Activated CD4-positive, alpha-beta T cell treated with anti-CD3 and anti-CD28 coated beads for 1 hour (primary cell): ENCODE measurements at regions not wholly inside any gene's neighbourhood (a gene's known extent, or its start where the extent isn't known, plus 50 kb on each side); places are given as distances from the start of the nearest gene placed in this dataset.
"Not testable (repeated sequence)": the region's sequence is repeated elsewhere in the genome, so short reads cannot be mapped to it uniquely, and the experiment has no call there.

Experiments
- DNase-seq: peaks from one replicate; pipeline ENCODE4 v3.0.0-alpha.2; 2020

DNA sequence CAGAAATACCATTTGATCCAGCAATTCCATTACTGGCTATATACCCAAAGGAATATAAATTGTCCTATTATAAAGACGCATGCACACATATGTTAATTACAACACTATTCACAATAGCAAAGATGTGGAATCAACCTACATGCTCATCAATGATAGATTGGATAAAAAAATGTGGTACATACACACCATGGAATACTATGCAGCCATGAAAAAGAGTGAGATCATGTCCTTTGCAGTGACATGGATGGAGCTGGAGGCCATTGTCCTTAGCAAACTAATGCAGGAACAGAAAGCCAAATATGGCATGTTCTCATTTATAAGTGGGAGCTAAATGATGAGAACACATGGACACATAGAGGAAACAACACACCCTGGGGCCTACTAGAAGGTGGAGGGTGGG, 78.3 kb upstream of the EED start:
- DNase-seq = not testable (repeated sequence)

DNA sequence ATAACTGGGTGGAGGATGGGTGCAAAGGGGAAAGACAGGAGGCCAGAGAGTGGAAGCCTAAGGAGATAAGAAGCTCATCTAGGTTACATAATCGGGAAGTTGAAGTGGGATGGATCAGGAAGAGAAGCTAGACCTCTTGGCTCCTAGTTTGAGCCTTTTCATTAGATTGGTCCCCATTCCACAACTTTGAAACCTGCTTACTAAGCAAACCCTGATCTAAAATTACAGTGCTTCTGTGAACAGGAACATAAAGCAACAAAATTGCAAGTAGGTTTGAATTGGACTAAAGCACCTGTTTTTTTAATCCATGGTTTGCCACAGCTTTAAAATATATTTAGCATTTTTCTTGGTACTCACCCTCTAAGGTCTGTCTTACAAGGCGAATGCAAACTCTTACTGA, 80.4 kb upstream of the EED start:
- no peak for DNase-seq

DNA sequence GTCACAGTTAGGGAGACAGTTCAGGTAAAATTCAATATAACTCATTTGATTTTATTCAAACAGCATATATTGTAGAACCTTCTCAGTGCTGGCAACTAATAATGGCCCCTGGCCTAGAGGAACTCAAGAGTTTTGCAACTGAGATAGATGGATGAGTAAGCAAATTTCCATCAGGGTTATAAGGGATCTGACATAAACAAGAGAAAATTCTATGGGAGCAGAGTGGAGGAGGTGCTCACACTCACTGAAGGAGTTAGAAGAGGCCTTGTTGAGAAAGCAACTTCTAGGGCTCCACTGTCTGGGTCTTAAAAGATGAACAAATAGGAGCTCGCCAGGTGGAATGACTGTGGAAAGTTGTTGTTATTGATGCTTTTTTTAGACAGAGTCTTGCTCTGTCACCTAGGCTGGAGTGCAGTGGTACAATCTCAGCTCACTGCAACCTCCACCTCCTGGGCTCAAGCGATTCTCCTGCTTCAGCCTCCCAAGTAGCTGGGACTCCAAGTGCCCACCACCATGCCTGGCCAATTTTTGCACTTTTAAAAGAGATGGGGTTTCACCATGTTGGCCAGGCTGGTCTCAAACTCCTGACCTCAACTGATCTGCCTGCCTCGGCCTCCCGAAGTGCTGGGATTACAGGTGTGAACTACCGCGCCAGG, 81.2 kb upstream of the EED start:
- not testable (repeated sequence) for DNase-seq

DNA sequence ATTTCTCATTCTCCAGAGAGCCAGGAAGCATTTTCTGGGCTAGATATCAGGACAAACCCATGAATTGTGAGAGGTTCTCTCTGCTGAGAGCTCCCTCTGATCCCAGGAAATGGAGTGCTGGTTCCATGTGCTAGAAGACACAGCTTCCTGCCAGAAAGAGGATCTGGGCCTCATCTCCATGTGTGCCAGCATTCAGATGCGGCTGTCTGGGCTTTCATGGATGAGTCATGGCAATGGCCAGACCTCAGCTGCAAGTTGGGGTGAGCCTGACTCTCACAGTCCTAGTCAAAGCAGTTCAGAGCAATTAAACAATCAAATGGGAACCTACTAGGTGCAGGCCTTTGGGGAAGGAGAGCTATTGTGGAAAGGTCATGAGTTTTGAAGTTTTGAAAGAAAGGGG, 82.3 kb upstream of the EED start:
- DNase-seq = no peak

DNA sequence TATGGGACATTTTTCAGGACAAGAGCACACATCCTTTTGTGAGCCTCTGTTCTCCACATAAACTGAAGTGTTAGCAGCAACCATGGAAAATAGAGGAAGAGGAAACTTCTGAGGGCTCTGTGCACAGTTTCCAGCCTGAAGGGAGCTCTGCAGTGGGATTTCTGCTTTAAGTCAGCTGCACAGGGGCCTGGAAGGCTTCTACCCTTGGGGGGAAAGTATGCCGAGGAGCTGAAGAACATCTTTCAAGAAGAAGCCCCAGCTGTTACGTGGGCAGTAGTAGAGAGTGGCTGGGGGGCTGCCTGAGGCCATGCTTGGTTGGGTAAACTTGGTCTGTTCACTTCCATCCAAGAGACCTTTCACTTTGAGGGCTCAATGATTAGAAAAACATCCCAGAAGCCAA, 82.7 kb upstream of the EED start:
- no peak for DNase-seq

DNA sequence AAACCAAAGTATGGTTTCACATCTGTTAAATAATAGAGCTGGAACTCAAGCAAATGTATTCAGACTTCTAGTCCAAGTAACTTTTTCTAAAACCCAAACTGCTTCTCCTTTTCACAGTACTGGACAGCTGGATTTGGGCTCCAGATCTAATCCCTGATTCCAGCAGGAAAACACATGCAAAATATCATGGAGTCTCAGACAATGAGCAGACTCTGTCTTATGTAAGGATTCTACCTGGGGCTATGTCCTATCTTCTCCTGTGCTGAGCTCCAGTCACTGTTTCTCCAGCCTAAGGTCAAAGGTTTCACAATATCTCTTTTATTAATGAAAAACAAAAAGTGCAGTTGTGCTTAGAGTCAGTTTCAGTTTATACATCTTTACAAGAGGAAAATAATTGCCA, 83.2 kb upstream of the EED start:
- DNase-seq = no peak

DNA sequence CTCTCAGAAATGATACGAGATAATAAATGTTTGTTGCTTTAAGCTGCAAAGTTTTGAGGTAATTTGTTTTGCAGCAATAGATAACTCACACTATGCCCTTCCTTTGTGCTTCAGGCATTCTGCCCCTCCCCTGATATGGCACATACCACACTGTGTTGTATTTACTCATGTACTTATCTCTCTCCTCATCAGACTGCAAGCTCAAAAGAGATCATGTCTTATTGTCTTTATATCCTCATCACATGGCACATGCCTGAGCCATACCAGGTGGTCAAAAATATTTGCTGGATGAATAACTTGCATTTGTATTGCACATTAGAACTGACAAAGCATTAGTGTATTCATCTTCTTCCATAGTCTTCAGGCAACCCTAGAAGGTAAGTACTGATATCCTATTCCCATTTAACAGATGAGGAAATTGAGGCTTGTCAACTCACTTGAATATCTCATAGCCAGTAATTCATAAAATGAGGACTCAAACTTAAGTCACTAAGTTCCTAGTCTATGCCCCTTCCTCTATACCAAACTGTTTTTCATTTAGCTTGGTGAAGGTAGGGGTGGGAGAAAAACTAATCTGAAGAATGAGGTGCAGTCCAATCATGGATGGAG, 83.9 kb upstream of the EED start:
- no peak for DNase-seq

DNA sequence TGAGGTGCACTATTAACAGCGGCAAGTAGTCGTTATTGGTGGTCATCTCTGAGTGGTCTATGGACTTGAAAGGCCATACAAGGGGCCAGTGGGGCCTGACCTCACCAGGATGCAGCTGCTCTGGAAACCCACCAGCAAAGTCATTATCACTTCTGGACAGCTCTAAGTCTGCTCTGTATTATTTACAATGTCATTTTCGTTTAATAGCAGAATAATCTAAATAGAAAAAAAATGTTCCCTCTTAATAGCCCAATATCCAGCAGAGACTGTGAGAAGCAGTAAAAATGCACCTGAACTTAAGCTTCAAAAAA, 85.0 kb upstream of the EED start:
- no peak for DNase-seq

DNA sequence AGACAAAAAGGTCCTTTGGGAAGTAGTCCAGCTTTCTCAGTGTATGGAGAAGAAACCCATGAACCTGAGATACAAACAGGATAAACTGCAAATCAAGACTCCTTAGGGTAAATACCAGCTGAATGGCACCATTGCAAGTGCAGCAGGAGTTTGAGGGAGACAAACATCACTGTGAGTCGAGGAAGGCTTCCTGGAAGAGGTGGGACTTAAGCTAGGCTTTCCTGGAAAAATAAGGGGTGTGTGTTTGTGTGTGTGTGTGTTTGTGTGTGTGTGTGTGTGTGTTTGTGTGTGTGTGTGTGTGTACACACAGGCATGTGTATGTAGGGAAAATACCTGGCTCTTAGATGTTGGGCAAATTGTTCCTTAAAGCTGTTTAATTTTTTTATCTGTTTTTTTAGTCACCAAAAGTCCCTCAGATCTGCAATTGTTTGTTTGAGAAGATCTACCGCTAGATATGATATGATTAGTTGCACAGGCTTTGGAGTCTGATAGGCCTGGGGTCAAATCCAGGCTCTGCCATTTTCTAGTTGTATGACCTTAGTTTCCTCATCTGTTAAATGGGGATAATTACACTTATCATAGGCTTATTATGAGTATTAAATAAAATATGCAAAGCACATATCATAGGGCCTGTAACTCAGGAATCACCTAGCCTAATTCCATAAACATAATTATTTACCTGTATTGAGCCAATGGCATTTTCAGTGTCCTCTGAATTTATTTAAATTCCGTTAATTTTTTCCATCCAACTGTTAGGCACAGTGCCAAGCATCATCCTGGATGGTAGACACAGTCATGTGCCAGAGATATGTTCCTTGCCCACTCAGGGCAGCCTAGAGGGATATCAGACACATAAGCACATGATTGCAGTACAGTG, 85.6 kb upstream of the EED start:
- no peak for DNase-seq

DNA sequence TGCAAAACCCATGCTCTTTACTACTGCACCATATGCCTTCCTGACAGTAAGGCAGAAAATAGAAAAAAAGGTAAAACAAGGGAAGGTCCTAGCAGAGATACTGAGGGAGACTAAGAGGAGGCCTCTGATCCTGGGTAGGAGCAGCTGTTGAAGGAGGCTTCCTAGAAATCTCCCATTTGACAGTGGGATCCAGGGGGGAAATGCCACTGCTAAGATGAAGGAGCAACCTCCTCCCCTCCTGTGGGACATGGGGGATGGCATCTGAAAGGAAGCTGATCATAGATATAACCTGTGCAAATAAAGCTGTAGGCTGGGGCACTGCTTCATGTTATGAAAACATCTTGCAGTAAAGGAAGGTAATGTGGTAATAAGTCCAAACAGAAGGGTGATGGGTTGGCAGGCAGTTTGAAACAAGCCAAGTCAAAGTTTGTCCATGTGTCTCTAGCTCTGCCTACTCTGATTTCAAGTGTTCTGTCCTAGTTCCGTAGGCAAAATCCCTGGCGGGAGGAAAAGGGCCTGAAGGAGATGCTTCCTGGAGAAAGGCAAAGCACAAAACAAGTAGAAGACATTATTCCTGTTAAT, 86.7 kb upstream of the EED start:
- no peak for DNase-seq

DNA sequence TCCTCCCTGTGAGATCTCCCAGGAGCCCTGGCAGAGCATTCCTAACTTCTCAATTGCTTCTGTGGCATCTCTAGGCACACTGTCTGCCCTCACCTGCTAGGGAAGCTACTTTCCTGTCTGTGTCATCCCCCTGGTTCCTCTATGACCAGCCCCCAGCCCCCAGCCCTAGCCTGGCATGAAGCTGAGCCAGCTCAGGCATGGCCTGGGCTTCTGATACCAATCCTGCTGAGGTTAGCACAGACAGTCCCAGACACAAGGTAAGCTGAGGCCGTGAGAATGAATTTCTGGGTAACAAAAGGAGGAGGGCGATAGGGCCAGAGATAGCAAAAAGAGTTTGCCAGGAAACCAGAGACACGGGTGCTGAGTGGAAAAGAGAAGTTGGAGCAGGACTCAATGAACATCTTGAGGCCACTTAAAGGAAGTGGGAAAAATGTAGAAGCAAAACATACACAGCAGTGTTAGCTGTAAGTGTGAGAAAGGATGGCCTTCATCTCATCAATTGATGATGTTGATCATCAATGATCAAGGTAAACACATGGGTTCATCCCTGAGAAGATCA, 87.6 kb upstream of the PICALM start:
- no peak for DNase-seq

DNA sequence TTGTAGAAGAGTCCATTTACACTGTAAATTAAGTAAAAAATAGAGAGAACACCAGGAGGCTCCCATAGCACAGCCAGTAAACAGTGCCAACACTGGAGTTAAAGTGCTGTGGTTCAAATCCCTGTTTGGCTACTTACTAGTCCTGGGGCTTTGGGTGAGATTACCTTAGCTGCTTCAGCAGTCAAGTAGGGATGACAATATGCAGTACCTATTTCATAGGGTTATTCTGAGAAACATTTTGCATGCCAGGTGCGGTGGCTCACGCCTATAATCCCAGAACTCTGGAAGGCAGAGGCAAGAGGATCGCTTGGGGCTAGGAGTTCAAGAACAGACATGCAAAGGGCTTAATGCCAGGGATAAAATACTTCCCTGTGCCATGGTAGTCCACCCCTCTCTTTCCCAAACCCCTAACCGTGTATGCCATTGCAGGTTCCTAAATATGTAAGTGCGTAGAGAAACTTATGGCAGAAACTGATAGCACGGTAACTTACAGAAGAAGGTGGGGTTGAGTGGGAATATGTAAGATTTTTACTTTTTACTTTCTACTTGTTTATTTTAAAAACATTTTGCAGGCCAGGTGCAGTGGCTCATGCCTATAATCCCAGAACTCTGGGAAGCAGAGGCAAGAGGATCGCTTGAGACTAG, 86.4 kb upstream of the PICALM start:
- no peak for DNase-seq

DNA sequence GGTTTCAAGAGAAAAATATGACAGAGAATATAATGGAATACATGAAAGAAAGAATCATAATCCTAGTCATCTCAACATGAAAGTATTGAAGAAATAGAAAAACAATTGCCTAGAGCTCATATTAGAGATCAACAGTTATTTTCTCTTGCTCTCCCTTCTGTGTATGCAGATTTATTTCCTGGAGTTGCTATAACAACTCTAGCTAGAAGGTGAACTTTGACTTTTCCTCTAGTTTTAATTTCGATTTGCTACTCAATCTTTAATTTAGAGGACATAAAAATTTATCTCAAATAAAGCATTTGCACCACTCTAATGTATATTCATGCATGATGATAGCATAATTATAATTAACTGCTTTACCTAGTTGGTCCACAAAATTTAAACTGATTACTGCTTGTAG, 84.6 kb upstream of the PICALM start:
- no peak for DNase-seq

DNA sequence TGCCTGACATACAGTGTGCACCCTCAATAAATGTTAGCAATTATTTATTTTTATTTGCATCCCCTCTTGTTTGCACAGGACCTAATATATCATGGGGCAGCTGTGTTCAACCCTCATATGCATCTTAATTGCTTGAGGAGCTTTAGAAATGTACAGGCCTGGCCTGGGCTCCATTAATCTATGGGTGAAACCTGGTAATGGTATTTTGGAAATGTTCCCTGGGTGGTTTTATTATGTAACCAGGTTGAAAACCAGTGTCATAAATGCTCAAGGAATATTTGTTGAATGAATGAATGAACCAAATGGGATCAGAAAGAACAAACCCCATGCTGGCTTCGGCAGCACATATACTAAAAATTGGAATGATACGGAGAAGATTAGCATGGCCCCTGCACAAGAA, 84.0 kb upstream of the PICALM start:
- DNase-seq = no peak

DNA sequence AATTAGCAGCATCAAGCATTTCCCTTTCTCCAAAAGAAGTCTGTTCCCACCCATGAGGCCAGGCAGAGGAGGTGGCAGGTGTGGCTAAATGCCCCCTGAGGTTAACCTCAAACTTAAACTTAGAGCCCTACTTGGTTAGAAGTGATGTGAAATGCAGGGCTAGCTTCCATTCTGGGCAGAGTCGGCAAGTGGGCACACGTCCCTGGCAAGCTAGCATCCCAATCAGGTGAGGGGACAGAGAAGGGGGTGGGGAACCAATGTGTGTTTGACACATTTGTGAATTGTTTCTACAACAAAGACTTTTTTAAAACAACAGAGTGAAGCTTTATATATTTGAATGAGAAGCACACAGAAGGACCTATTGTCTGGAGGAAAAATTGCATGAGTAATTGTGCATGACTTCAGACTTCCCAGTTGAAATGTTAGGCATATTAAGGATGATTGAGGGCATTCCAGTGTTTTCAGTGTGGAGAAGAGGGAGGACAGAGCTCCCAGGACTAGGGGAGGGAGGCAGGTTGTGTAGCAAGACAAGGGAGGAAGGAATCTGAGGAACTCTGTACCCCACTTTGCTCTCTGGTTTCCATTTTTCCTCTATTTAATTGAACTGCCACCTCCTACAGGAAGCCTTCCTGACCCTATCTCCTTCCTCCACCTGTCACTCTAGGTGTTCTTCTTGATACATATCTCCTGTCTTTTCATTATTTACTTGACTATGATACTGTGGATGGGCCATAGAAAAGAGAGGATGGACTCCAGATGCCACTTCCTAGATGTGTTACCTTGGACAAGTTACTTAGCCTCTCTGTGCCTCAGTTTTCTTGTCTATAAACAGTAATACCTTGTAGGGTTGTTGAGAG, 83.3 kb upstream of the PICALM start:
- DNase-seq = no peak

DNA sequence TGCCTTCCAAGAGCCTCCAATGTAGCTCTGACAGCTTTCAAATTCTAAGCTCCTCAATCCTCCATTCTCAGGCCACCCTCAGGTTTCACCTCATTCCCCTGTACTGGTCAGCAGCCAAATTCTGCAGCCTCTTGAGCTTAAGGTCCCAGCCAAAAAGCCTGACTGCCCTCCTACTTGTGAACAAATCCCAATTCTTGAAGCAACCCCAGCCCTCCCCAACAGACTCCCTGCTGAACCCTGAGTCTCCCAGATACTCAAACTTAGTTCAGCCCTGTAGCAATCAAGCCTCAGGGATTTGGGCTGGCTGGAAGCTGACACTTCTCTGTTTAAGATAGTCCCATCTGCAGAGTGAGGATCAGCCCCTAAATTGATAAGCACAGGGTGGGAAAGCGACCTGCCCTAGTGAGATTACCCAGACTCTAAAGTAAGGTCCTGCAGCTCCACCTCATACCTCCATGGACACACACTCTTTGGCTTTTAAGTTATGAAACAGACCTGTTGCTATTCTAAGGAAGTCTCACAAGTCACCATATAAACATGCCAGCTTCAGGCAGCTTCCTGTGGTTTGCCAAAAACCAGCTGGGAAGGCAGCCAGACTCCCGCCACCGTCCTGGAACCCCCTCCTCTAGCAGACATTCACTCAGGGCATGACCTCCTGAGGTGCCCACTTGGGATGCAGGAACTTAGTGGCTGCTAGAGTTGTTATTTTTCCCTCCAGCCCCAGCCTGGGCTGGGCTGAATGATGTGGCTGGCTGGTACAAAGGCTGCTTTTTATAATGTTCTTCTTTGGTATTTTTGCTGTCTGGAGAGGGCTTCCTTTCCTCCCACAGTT, 82.5 kb upstream of the PICALM start:
- no peak for DNase-seq

DNA sequence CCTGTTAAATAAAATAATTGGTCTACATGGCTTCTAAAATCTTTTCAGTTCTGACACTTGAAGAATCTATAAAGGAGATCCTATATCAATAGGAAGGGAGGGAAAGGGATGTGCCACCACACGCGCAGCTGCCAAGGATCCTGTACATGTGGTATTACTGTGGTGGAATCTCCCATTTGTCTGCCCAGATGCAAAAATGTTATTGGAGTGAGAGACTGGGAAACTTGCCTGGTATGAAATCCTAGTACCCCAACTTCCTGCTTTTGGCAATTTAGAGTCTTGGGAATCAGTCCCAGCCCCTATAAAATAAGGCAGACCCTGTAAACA, 81.9 kb upstream of the PICALM start:
- no peak for DNase-seq

DNA sequence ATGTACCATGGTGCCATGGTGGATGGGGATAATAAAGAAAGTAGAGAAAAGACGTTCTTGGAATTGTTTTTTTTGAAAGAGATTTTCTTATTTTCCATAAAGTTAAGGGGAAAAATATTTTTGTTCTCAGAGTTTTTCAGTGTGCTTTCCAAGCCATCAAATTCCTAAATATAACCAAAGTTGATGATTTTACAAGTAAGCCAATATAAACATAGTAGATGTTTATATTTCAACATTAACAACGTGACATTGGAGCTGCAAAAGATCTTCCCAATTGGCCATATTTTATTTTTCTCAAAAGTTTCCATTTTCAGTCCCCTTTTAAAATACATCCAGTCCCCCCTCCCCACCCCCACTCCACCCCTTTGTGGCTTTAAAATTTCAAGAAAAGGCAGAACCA, 80.9 kb upstream of the PICALM start:
- no peak for DNase-seq

DNA sequence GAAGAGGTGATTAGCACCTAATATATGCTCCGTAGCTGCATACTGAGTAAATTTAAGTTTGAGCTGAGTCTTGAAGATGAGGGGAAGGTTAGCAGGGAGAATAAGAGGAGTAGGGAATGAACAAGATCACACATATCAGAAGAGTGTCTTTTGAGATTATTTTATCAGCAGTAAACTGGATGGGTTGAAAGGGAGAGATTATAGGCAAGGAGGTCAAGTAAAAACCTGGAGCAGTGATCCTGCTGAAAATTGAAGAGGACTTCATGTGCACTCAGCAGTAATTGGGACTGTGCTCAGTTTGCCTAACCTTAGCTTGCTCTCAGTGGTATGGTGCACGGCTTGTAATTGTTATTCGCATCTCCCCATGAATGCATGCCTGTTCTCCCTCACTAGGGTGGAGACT, 79.5 kb upstream of the PICALM start:
- DNase-seq = no peak

DNA sequence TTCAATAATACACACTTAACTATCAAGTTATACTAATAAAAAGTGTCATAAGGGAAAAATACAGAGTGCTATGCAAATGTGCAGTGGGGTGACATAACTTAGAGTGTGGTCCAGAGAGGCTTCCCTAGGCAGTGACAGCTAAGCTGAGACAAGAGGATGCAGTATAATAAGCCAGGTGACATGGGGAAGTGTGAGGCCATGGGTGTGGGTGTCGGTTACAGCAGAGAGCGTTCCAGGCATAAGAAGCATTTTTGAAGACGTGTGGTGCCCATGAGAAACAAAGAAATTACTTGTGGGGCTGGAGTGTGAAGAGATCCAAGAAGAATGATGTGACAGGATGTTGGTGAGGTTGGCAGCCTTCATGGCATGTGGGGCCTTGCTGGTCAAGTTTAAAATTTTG, 78.1 kb upstream of the PICALM start:
- no peak for DNase-seq

DNA sequence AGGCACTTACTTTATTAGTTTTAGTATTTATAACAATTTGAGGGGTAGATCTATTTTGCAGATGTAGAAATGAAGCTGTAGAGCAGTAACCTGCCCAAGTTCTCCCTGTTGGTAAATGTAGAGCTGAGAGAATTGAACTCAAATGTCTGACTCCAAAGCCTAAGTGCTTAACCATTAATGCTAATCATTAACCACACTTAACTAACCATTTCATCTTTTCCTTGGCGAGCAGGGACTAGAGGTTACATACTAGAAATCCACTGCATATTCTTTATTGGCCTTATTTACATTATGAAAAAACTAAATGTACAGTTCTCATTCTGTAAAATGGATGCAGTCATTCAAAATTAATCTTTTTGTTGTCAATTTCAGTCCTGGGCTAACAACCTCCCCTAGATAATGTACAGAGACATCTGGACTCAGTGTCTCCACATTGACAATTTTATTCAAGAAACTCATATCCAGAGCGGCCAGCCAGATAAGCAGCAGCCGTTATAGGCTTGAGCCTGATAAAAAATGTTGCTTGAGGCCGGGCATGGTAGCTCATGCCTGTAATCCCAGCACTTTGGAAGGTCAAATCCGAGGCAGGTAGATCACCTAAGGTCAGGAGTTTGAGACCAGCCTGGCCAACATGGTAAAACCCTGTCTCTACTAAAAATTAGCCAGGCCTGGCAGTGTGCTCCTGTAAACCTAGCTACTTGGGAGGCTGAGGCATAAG, 76.7 kb upstream of the PICALM start:
- DNase-seq = no peak
